Thyroid gland (tissue), 4 donors: ENCODE measurements at regions not wholly inside any gene's neighbourhood (a gene's known extent, or its start where the extent isn't known, plus 50 kb on each side); places are given as distances from the start of the nearest gene placed in this dataset.

Experiments used
- DNase-seq, 2 donors: peaks; one replicate each; pipeline ENCODE4 v3.0.0-alpha.2; 2019
- H3K27ac ChIP-seq, 3 donors: fragments of 200-600 bp; sonication (generic); 1 replicate in 2 of 3; 2 replicates in 1 of 3; pipeline ENCODE4 v1.5.1; 2016 to 2019; ENCODE audit warnings: mild to moderate bottlenecking in 1 of 3, moderate library complexity in 1 of 3
- H3K27me3 ChIP-seq: fragments of 200-600 bp; sonication (generic); one replicate; pipeline ENCODE4 v1.5.1; 2019
- H3K36me3 ChIP-seq, 2 donors: fragments of 200-600 bp; sonication (generic); one replicate each; pipeline ENCODE4 v1.5.1; 2016 to 2019
- H3K4me1 ChIP-seq, 2 donors: fragments of 200-600 bp; sonication (generic); one replicate each; pipeline ENCODE4 v1.5.1; 2017 to 2019
- H3K4me3 ChIP-seq, 3 donors: fragments of 200-600 bp; sonication (generic); replicated peaks in 1 of 3; 1 replicate in 2 of 3; 2 replicates in 1 of 3; pipeline ENCODE4 v1.5.1; 2016; ENCODE audit warnings: mild to moderate bottlenecking in 1 of 3
- H3K9me3 ChIP-seq: fragments of 200-600 bp; sonication (generic); one replicate; pipeline ENCODE4 v1.5.1; 2017
- POLR2A ChIP-seq, 2 donors: fragments of 450-650 bp; IDR thresholded peaks; one replicate each; pipeline ENCODE4 v1.6.1; 2017; ENCODE audit warnings: antibody characterized with exemption in 2 of 2, mild to moderate bottlenecking in 2 of 2, moderate library complexity in 1 of 2
- WGBS, 2 donors: methylation state at CpG; one replicate each; pipeline ENCODE4 v1.1.5; 2017; 5-methylcytosine and 5-hydroxymethylcytosine counted together
- intact Hi-C: fragments of 100-400 bp; cut with DNase I; formaldehyde crosslinking; loops from one replicate; pipeline ENCODE4 v1.15.1; 2023
- TF ChIP-seq, protein P1 (sequence below), 6 experiments: fragments of 200-600 bp in 3 of 6; fragments of 450-650 bp in 3 of 6; sonication (generic) in 3 of 6; IDR thresholded peaks; one replicate each; pipeline ENCODE4 v1.5.1; 2016 to 2019; ENCODE audit warnings: antibody characterized with exemption in 6 of 6, mild to moderate bottlenecking in 2 of 6, inconsistent platforms in 1 of 6, moderate library complexity in 1 of 6

DNA sequence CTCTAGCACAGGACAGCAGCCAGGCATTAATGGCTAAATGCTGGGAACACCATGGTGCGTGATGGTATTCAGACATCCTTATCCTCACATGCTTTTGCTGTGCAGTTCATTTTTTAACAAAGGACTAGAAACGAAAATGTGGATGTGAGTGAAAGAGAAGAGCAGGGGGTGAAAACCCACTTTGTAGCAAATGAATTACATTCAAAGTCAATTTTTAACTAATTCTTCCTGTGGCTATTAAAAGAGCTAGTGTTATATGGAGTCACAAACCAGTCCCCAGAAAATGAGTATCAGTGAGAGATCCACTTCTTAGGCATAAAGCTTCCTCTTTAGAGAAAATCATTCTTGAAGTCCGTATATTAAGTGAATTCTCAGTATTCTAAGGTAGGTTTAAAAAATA is 592.0 kb upstream of the LMO3 start:
- no peak overlapping the region for H3K27ac ChIP-seq
- H3K4me3 ChIP-seq: no peak overlapping the region
- H3K36me3 ChIP-seq: no peaks in the 10 kb centered on the region
- no peaks in the 10 kb centered on the region for H3K4me1 ChIP-seq
- H3K27me3 ChIP-seq: no peaks in the 10 kb centered on the region
- TF ChIP-seq, protein P1, sequence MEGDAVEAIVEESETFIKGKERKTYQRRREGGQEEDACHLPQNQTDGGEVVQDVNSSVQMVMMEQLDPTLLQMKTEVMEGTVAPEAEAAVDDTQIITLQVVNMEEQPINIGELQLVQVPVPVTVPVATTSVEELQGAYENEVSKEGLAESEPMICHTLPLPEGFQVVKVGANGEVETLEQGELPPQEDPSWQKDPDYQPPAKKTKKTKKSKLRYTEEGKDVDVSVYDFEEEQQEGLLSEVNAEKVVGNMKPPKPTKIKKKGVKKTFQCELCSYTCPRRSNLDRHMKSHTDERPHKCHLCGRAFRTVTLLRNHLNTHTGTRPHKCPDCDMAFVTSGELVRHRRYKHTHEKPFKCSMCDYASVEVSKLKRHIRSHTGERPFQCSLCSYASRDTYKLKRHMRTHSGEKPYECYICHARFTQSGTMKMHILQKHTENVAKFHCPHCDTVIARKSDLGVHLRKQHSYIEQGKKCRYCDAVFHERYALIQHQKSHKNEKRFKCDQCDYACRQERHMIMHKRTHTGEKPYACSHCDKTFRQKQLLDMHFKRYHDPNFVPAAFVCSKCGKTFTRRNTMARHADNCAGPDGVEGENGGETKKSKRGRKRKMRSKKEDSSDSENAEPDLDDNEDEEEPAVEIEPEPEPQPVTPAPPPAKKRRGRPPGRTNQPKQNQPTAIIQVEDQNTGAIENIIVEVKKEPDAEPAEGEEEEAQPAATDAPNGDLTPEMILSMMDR (IDR thresholded peaks at IDR 0.05): no peak
- no peak for TF ChIP-seq POLR2A (IDR thresholded peaks at IDR 0.05)
- no peaks in the 10 kb centered on the region for H3K9me3 ChIP-seq
- intact Hi-C loops: no loop called here
- DNase-seq: no peak
- WGBS, 2 donors: 64 to 70% methylated on average over 3 of the region's 3 CpGs

DNA sequence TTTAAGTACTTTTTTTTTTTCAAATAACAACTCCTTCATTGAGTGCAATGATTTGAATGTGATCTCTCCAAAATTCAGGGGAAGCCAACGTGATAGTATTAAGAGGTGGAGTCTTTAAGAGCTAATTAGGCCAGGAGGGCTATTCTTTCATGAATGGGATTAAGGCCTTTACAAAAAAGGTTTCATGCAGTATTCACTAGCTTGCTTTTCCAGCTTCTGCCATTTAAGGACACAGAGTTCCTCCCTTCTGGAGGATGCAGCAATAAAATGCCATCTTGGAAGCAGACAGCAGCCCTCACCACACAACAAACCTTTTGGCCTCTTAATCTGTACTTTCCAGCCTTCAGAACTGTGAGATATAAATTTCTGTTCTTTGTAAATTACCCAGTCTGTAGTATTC is 586.8 kb upstream of the LMO3 start:
- intact Hi-C loops: no loop called here
- WGBS, 2 donors: 56 to 59% methylated on average over 1 of the region's 1 CpG
- no peak overlapping the region for H3K4me3 ChIP-seq
- H3K9me3 ChIP-seq: no peaks in the 10 kb centered on the region
- no peaks in the 10 kb centered on the region for H3K36me3 ChIP-seq
- H3K27me3 ChIP-seq: no peaks in the 10 kb centered on the region
- H3K27ac ChIP-seq: no peak overlapping the region
- no peaks in the 10 kb centered on the region for H3K4me1 ChIP-seq
- no peak for TF ChIP-seq POLR2A (IDR thresholded peaks at IDR 0.05)
- TF ChIP-seq, protein P1 (IDR thresholded peaks at IDR 0.05): no peak
- DNase-seq: no peak

DNA sequence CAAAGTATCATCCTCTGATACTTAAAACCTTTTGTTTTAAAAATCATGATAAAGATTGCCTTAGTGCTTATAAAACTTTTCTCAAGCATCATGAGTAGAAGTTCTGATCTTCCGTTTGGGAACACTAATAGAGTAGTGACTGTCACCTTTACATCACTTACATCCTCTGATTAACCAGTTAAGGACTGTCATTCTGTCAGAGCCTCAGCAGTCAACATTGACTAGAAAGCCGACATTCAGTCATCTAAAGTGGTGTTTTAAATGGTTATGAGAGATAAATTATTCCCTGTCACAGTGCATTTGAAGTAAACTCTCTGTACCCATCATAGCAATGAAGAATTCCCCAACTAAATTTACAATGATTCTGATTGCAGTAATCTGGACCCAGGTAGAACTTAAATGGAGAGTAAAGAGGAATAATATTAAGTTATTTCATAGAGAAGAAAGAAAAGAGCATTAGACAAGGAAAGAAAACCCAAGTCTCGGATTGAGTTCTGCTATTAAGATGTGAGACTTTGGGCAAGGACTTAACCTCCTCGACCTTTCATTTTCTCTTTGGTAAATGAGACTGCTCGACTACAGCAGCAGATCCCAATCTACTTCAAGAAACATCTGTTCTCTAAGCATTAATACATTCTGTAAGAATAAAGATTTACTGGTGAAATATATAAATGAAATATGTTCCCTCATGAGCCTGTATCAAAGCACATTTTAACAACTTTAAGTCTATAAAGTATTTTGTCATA is 563.9 kb upstream of the LMO3 start:
- no peak overlapping the region for H3K27ac ChIP-seq
- no peak overlapping the region for H3K4me3 ChIP-seq
- 60 to 65% methylated on average over 5 of the region's 5 CpGs for WGBS, 2 donors
- TF ChIP-seq, protein P1 (IDR thresholded peaks at IDR 0.05): no peak
- no peak for TF ChIP-seq POLR2A (IDR thresholded peaks at IDR 0.05)
- no peaks in the 10 kb centered on the region for H3K4me1 ChIP-seq
- H3K36me3 ChIP-seq: no peaks in the 10 kb centered on the region
- no peaks in the 10 kb centered on the region for H3K9me3 ChIP-seq
- intact Hi-C loops: no loop called here
- no peak for DNase-seq
- no peaks in the 10 kb centered on the region for H3K27me3 ChIP-seq

DNA sequence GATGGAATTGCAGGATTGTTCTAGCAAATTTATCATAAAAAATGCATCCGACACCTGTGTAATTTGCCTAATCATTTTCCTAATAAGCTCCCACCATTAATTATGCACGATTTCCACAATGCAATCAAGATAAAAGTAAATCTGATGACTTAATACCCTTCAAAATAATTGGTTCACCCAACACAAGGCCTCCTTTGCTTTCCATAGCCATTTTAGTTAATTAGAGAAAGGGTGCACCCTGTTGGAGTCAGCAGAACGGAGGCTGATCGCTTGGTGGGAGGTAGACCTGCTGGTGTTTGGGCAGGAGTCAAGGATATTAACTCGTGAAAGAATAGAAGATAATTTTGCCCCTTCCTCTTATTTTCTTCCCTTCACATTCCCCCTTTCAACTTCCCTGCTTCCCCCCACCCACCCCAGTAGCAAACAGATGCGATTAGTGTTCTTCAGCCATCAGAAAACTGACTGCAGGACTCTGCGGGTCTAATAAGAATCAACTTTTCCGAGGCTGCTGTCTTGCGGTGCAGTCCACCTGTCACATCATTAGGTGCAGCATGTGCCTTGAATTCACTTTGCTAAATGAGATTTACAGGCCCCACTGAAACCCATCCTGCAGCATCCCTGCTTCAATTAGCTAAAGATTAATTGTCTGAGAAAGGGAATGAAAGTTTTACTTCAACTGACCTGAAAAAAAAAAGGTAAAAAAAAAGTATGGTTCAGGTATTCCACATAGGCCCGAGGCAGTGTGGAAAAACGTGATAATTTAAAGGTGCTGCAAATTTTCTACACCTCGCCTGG is 553.7 kb upstream of the LMO3 start:
- TF ChIP-seq, protein P1 (IDR thresholded peaks at IDR 0.05): no peak
- TF ChIP-seq POLR2A (IDR thresholded peaks at IDR 0.05): no peak
- H3K27me3 ChIP-seq: no peaks in the 10 kb centered on the region
- 83 to 91% methylated on average over 12 of the region's 12 CpGs for WGBS, 2 donors
- no peaks in the 10 kb centered on the region for H3K9me3 ChIP-seq
- no peak overlapping the region for H3K27ac ChIP-seq
- no peak overlapping the region for H3K4me3 ChIP-seq
- H3K4me1 ChIP-seq: no peaks in the 10 kb centered on the region
- intact Hi-C loops: no loop called here
- no peaks in the 10 kb centered on the region for H3K36me3 ChIP-seq
- DNase-seq: no peak

DNA sequence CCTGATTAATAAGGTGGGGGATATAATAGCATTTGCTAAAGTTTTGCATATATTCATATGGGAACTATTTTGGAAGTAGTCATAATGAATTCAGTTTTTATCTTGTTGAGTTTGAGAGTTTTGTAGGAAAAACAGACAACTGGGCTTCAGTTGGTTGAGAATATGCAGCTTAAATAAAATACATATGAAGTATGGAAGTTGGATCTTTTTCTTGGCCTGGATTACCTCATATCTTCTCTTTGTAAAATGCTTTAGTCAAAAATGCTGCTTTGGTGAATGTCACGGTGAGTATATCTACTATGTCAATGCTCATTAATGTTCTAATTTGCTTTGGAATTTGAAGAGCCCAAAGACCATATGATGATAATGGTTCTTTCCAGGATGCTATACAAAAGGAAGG is 552.2 kb upstream of the LMO3 start:
- Histone ChIP-seq H3K36me3 (no peaks in the 10 kb centered on the region), H3K27me3 (no peaks in the 10 kb centered on the region), H3K4me3 (no peak overlapping the region), H3K27ac (no peak overlapping the region), H3K4me1 (no peaks in the 10 kb centered on the region), H3K9me3 (no peaks in the 10 kb centered on the region)
- WGBS, 2 donors: 82 to 84% methylated on average over 1 of the region's 1 CpG
- no peak for TF ChIP-seq POLR2A (IDR thresholded peaks at IDR 0.05)
- TF ChIP-seq, protein P1 (IDR thresholded peaks at IDR 0.05): no peak
- intact Hi-C loops: no loop called here
- DNase-seq: no peak
